DMS114 treated with DMSO at 0.1 percent for 48 hours (cell line): ENCODE measurements at regions not wholly inside any gene's neighbourhood (a gene's known extent, or its start where the extent isn't known, plus 50 kb on each side); places are given as distances from the start of the nearest gene placed in this dataset.

Source experiments
- DNase-seq: peaks from one replicate; lab custom pipeline; 2025; ENCODE audit not compliant: unreplicated experiment; lab: John Stamatoyannopoulos, UW

GRCh38 chr21:16608209-16608830 lies 878.5 kb downstream of the USP25 start:
- no peak for DNase-seq

GRCh38 chr21:16619281-16619680 lies 889.5 kb downstream of the USP25 start:
- no peak for DNase-seq

- DNase-seq, result no peak
These were observed 891.1 kb downstream of the USP25 start for GRCh38 chr21:16620786-16621320.

- no peak for DNase-seq
These were observed 888.2 kb upstream of the CXADR start for GRCh38 chr21:16624479-16625118.

- no peak for DNase-seq
These were observed 887.4 kb upstream of the CXADR start for GRCh38 chr21:16625491-16625890.

- DNase-seq, result no peak
These were observed 878.9 kb upstream of the CXADR start for GRCh38 chr21:16633831-16634459.

- no peak for DNase-seq
These were observed 878.3 kb upstream of the CXADR start for GRCh38 chr21:16634515-16634914.

- no peak for DNase-seq
These were observed 872.4 kb upstream of the CXADR start for GRCh38 chr21:16640297-16641027.

GRCh38 chr21:16642353-16642752 lies 870.5 kb upstream of the CXADR start:
- no peak for DNase-seq

GRCh38 chr21:16644685-16645084 lies 868.2 kb upstream of the CXADR start:
- DNase-seq, result no peak

GRCh38 chr21:16650714-16651366 lies 862.0 kb upstream of the CXADR start:
- no peak for DNase-seq

- no peak for DNase-seq
These were observed 860.9 kb upstream of the CXADR start for GRCh38 chr21:16651956-16652355.

GRCh38 chr21:16663436-16663835 lies 849.4 kb upstream of the CXADR start:
- DNase-seq, result no peak

GRCh38 chr21:16667395-16667794 lies 845.4 kb upstream of the CXADR start:
- DNase-seq, result no peak

- no peak for DNase-seq
These were observed 837.9 kb upstream of the CXADR start for GRCh38 chr21:16674949-16675348.

- DNase-seq, result no peak
These were observed 836.5 kb upstream of the CXADR start for GRCh38 chr21:16676391-16676790.

- DNase-seq, result peak; percentile 48
These were observed 834.2 kb upstream of the CXADR start for GRCh38 chr21:16678429-16679160.

- no peak for DNase-seq
These were observed 817.8 kb upstream of the CXADR start for GRCh38 chr21:16695074-16695473.

GRCh38 chr21:16707274-16707673 lies 805.6 kb upstream of the CXADR start:
- no peak for DNase-seq

- DNase-seq, result no peak
These were observed 804.6 kb upstream of the CXADR start for GRCh38 chr21:16708101-16708835.
